ENCODE measurements at regions not wholly inside any gene's neighbourhood (a gene's known extent, or its start where the extent isn't known, plus 50 kb on each side); places are given as distances from the start of the nearest gene placed in this dataset.

DNA sequence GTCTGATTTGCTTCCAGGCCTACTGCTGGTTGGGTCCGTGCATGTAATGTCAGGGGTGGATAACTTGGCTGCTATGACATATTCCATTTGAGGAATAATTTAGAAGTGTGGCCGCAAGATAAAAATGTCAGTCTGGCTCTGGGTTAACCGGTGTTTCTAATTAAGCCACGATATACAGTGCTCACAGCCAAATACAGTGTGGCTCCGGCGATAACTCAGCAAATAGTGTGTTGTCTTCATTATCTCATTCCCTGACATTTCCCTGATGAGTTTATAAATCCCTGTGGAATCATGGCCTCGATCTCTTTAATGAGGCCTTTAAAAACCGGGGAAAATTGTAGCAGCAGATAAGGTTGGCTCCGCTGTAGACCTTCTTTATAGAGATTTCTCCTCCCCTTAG, 1125.0 kb downstream of the TYW1 start:
- peaks cover 17% of the 10 kb centered on the region for H3K27me3 Mint-ChIP-seq
- no peaks in the 10 kb centered on the region for H3K36me3 Mint-ChIP-seq
- no peak overlapping the region for H3K4me3 Mint-ChIP-seq
- peaks cover 21% of the 10 kb centered on the region for H3K9me3 Mint-ChIP-seq
- TF ChIP-seq, protein P1, sequence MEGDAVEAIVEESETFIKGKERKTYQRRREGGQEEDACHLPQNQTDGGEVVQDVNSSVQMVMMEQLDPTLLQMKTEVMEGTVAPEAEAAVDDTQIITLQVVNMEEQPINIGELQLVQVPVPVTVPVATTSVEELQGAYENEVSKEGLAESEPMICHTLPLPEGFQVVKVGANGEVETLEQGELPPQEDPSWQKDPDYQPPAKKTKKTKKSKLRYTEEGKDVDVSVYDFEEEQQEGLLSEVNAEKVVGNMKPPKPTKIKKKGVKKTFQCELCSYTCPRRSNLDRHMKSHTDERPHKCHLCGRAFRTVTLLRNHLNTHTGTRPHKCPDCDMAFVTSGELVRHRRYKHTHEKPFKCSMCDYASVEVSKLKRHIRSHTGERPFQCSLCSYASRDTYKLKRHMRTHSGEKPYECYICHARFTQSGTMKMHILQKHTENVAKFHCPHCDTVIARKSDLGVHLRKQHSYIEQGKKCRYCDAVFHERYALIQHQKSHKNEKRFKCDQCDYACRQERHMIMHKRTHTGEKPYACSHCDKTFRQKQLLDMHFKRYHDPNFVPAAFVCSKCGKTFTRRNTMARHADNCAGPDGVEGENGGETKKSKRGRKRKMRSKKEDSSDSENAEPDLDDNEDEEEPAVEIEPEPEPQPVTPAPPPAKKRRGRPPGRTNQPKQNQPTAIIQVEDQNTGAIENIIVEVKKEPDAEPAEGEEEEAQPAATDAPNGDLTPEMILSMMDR (conservative IDR thresholded peaks at IDR 0.05) = no peak
- no peak for DNase-seq (ENCODE audit: extremely low spot score, unreplicated experiment)
- H3K4me1 Mint-ChIP-seq (ENCODE audit: unreplicated experiment) = no peaks in the 10 kb centered on the region
- H3K27ac Mint-ChIP-seq = no peak overlapping the region

GRCh38 chr7:68122801-68123200, 1126.2 kb downstream of the TYW1 start:
- H3K36me3 Mint-ChIP-seq = no peaks in the 10 kb centered on the region
- peaks cover 21% of the 10 kb centered on the region for H3K27me3 Mint-ChIP-seq
- no peak overlapping the region for H3K27ac Mint-ChIP-seq
- no peak overlapping the region for H3K4me3 Mint-ChIP-seq
- peaks cover 21% of the 10 kb centered on the region for H3K9me3 Mint-ChIP-seq
- DNase-seq (ENCODE audit: extremely low spot score, unreplicated experiment) = no peak
- TF ChIP-seq, protein P1 (conservative IDR thresholded peaks at IDR 0.05) = no peak
- H3K4me1 Mint-ChIP-seq (ENCODE audit: unreplicated experiment) = no peaks in the 10 kb centered on the region

DNA sequence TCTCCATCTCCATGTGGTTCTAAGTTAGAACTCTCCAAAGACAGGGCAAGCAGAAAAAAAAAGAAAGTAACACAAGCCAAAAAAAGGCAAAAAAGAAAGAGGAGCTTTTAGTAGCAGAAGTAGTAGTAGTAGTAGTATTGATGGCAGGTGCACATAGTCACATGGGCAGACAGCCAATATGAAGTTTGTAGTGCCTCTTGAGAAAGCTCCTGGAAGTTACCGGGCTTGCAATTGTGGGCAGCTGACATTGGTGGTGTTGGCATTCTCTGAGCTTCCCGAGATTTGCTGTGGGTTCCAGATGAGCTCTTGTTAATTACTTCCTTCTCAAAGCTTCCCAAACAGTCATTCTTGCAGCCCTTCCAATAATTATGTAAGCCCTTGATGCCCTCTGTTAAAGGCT, 1128.5 kb downstream of the TYW1 start:
- Mint-ChIP-seq H3K36me3 (peaks cover 5% of the 10 kb centered on the region), H3K27ac (no peak overlapping the region), H3K9me3 (peaks cover 10% of the 10 kb centered on the region), H3K27me3 (peaks cover 27% of the 10 kb centered on the region), H3K4me1 (ENCODE audit: unreplicated experiment) (no peaks in the 10 kb centered on the region), H3K4me3 (no peak overlapping the region)
- no peak for DNase-seq (ENCODE audit: extremely low spot score, unreplicated experiment)
- TF ChIP-seq, protein P1 (conservative IDR thresholded peaks at IDR 0.05) = no peak

DNA sequence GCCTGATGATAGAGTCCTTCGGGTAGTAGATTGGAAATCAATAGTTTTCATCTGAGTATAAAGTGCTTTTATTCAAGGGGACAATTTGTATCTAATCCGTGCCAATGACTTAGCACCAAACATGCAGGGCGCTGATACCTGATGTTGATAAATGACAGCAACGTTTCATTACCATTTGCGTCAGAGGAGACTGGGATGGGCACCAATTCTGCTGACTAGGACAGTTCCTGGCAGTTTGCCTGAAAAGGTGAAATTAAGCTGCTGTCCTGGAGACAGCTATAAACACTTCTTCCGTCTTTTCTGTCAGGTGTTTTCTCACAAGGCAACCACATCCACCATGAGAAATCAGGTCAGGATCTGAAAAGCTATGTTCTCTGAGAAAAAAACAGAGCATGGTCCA, 1136.4 kb downstream of the TYW1 start:
- DNase-seq (ENCODE audit: extremely low spot score, unreplicated experiment) = no peak
- peaks cover 5% of the 10 kb centered on the region for H3K36me3 Mint-ChIP-seq
- peaks cover 5% of the 10 kb centered on the region for H3K9me3 Mint-ChIP-seq
- TF ChIP-seq, protein P1 (conservative IDR thresholded peaks at IDR 0.05) = no peak
- no peak overlapping the region for H3K27ac Mint-ChIP-seq
- H3K27me3 Mint-ChIP-seq = peaks cover 28% of the 10 kb centered on the region
- no peak overlapping the region for H3K4me3 Mint-ChIP-seq
- H3K4me1 Mint-ChIP-seq (ENCODE audit: unreplicated experiment) = no peaks in the 10 kb centered on the region

DNA sequence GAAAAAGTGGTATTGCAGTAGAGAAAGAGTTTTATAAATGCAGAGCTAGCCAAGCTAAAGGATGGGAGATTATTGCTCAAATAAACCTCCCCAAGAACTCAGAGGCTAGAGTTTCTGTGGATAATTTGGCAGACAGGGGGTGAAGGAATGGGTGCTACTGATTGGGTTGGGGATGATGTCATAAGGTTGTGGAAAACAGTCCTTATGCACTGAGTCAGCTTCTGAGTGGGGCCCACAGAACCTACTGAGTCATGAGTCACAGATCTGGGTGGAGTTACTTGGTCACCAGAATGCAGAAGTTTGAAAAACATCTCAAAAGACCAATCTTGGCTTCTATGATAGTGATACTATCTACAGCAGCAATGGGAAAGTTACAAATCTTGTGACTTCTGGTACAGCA, 1146.7 kb downstream of the TYW1 start:
- peaks cover 17% of the 10 kb centered on the region for H3K27me3 Mint-ChIP-seq
- peaks cover 8% of the 10 kb centered on the region for H3K4me1 Mint-ChIP-seq (ENCODE audit: unreplicated experiment)
- H3K4me3 Mint-ChIP-seq = no peak overlapping the region
- H3K36me3 Mint-ChIP-seq = no peaks in the 10 kb centered on the region
- H3K9me3 Mint-ChIP-seq = peaks cover 16% of the 10 kb centered on the region
- no peak overlapping the region for H3K27ac Mint-ChIP-seq
- TF ChIP-seq, protein P1 (conservative IDR thresholded peaks at IDR 0.05) = no peak
- DNase-seq (ENCODE audit: extremely low spot score, unreplicated experiment) = no peak

- Mint-ChIP-seq H3K9me3 (peaks cover 11% of the 10 kb centered on the region), H3K27ac (no peak overlapping the region), H3K36me3 (no peaks in the 10 kb centered on the region), H3K27me3 (peaks cover 9% of the 10 kb centered on the region), H3K4me3 (no peak overlapping the region), H3K4me1 (ENCODE audit: unreplicated experiment) (peaks cover 5% of the 10 kb centered on the region)
- TF ChIP-seq, protein P1 (conservative IDR thresholded peaks at IDR 0.05) = no peak
- DNase-seq (ENCODE audit: extremely low spot score, unreplicated experiment) = no peak
Measured at GRCh38 chr7:68146983-68147382, 1150.3 kb downstream of the TYW1 start.

Data from type B pancreatic cell (in vitro differentiated cells).